Activated CD4-positive, alpha-beta T cell treated with anti-CD3 and anti-CD28 coated beads, Interleukin-2, amount 50 U/mL, for 16 hours (primary cell): ENCODE measurements at regions not wholly inside any gene's neighbourhood (a gene's known extent, or its start where the extent isn't known, plus 50 kb on each side); places are given as distances from the start of the nearest gene placed in this dataset.

Source experiments
- DNase-seq: peaks from one replicate; pipeline ENCODE4 v3.0.0-alpha.2; 2020

- DNase-seq, result no peak
These were observed 120.9 kb upstream of the NECTIN1 start for GRCh38 chr11:119849872-119850271.

GRCh38 chr11:119847853-119848252, 118.9 kb upstream of the NECTIN1 start:
- no peak for DNase-seq

- no peak for DNase-seq
These were observed 117.4 kb upstream of the NECTIN1 start for GRCh38 chr11:119846374-119846773.

- no peak for DNase-seq
These were observed 116.8 kb upstream of the NECTIN1 start for GRCh38 chr11:119845756-119846155.

- no peak for DNase-seq
These were observed 116.3 kb upstream of the NECTIN1 start for GRCh38 chr11:119845305-119845704.

- DNase-seq, result no peak
These were observed 115.8 kb upstream of the NECTIN1 start for GRCh38 chr11:119844808-119845207.

- DNase-seq, result no peak
These were observed 114.9 kb upstream of the NECTIN1 start for GRCh38 chr11:119843877-119844276.

GRCh38 chr11:119842731-119843130, 113.7 kb upstream of the NECTIN1 start:
- no peak for DNase-seq

GRCh38 chr11:119839476-119840133, 110.6 kb upstream of the NECTIN1 start:
- no peak for DNase-seq

- peak; percentile 14 for DNase-seq
These were observed 106.8 kb upstream of the NECTIN1 start for GRCh38 chr11:119835753-119836152.

- no peak for DNase-seq
These were observed 103.4 kb upstream of the NECTIN1 start for GRCh38 chr11:119832202-119832935.

GRCh38 chr11:119831011-119831410, 102.0 kb upstream of the NECTIN1 start:
- DNase-seq, result no peak

- no peak for DNase-seq
These were observed 101.4 kb upstream of the NECTIN1 start for GRCh38 chr11:119830400-119830799.

GRCh38 chr11:119829402-119829801, 100.4 kb upstream of the NECTIN1 start:
- no peak for DNase-seq

GRCh38 chr11:119828819-119829218, 99.8 kb upstream of the NECTIN1 start:
- no peak for DNase-seq

GRCh38 chr11:119828006-119828405, 99.0 kb upstream of the NECTIN1 start:
- DNase-seq, result no peak

- DNase-seq, result no peak
These were observed 98.1 kb upstream of the NECTIN1 start for GRCh38 chr11:119827113-119827512.

GRCh38 chr11:119823077-119823476, 94.1 kb upstream of the NECTIN1 start:
- DNase-seq, result no peak

GRCh38 chr11:119816660-119817059, 87.7 kb upstream of the NECTIN1 start:
- peak; percentile 28 for DNase-seq

- no peak for DNase-seq
These were observed 85.8 kb upstream of the NECTIN1 start for GRCh38 chr11:119814766-119815165.

GRCh38 chr11:119810478-119811232, 81.7 kb upstream of the NECTIN1 start:
- no peak for DNase-seq

- no peak for DNase-seq
These were observed 80.3 kb upstream of the NECTIN1 start for GRCh38 chr11:119809346-119809745.

GRCh38 chr11:119808407-119809185, 79.6 kb upstream of the NECTIN1 start:
- no peak for DNase-seq
